22Rv1 (cell line): ENCODE measurements at regions not wholly inside any gene's neighbourhood (a gene's known extent, or its start where the extent isn't known, plus 50 kb on each side); places are given as distances from the start of the nearest gene placed in this dataset.

Source experiments
- H3K27ac ChIP-seq: fragments of 450-650 bp; 2 replicates; pipeline ENCODE4 v1.5.1; 2017
- ZFX ChIP-seq: fragments of 450-650 bp; IDR thresholded peaks from 2 replicates; pipeline ENCODE4 v1.6.1; 2017; ENCODE audit warnings: antibody characterized with exemption, borderline replicate concordance
- TF ChIP-seq, protein P1 (sequence below): fragments of 450-650 bp; IDR thresholded peaks from 2 replicates; pipeline ENCODE4 v1.5.1; 2017; ENCODE audit warnings: mild to moderate bottlenecking

- TF ChIP-seq ZFX = no peak
- TF ChIP-seq, protein P1, sequence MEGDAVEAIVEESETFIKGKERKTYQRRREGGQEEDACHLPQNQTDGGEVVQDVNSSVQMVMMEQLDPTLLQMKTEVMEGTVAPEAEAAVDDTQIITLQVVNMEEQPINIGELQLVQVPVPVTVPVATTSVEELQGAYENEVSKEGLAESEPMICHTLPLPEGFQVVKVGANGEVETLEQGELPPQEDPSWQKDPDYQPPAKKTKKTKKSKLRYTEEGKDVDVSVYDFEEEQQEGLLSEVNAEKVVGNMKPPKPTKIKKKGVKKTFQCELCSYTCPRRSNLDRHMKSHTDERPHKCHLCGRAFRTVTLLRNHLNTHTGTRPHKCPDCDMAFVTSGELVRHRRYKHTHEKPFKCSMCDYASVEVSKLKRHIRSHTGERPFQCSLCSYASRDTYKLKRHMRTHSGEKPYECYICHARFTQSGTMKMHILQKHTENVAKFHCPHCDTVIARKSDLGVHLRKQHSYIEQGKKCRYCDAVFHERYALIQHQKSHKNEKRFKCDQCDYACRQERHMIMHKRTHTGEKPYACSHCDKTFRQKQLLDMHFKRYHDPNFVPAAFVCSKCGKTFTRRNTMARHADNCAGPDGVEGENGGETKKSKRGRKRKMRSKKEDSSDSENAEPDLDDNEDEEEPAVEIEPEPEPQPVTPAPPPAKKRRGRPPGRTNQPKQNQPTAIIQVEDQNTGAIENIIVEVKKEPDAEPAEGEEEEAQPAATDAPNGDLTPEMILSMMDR = no peak
- H3K27ac ChIP-seq = no peak overlapping the region
These were observed 755.9 kb downstream of the PCDH19 start for GRCh38 chrX:99654188-99654587.

DNA sequence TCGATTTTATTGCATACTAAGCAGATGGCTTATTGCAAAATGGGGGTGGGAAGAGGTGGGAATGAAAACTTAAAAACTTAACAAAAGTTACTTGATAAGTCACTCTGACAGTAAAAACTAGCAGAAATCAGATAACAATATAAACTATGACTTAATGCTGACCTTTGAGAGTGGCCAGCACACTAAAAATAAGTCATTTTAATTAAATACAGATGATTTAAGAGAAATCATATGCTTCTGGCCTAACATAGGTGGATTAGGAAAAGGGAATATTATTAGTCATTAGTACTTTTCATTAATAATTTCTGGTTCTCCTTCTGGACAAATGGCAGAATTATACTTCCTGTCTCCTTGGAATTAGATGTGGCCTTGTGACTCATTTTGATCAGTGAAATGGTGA is 756.7 kb downstream of the PCDH19 start:
- no peak overlapping the region for H3K27ac ChIP-seq
- TF ChIP-seq ZFX = no peak
- TF ChIP-seq, protein P1 = no peak

DNA sequence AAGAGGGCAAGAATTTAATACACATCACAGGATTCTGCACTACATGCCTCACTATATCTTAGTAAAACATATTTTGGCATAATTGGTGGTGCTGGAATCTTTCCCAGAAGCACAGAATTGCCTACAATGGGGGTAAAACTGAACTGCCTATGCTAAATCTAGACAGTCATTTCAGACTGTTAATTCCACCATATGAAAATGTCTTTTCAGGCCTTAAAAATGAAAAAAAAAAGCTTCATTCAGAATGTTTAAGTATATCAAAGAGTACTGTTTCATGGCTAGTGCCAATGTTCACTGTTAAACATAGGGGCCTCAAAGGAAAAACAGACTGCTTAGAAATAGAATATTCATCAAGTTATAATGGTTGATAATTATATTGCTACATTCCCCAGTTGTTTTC is 797.0 kb downstream of the PCDH19 start:
- TF ChIP-seq, protein P1 = no peak
- TF ChIP-seq ZFX = no peak
- no peak overlapping the region for H3K27ac ChIP-seq

GRCh38 chrX:99603091-99603814 is 806.8 kb downstream of the PCDH19 start:
- no peak overlapping the region for H3K27ac ChIP-seq
- TF ChIP-seq, protein P1 = no peak
- no peak for TF ChIP-seq ZFX

DNA sequence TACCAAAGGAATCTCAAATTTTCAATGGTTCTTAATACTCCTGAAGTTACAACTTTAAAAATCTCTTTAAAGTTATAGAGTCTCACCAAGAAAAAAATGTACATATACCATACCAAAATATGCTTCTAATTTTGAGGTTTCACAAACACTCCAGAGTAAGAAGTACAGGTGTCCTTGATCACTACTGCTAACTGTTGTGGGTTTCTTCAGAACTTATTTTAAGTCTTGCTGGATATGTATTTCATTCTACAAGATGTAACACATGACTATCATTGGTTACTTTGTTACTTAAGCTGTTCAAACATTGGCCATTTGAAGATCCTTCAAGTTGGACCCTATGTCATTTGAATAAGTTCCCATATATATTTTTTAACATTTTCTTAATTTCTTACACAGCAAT is 808.0 kb downstream of the PCDH19 start:
- TF ChIP-seq, protein P1 = no peak
- TF ChIP-seq ZFX = no peak
- no peak overlapping the region for H3K27ac ChIP-seq

GRCh38 chrX:99588936-99589335 is 821.1 kb downstream of the PCDH19 start:
- TF ChIP-seq ZFX = no peak
- H3K27ac ChIP-seq = no peak overlapping the region

- TF ChIP-seq ZFX = no peak
- TF ChIP-seq, protein P1 = no peak
These were observed 837.4 kb downstream of the PCDH19 start for GRCh38 chrX:99572711-99573110.

DNA sequence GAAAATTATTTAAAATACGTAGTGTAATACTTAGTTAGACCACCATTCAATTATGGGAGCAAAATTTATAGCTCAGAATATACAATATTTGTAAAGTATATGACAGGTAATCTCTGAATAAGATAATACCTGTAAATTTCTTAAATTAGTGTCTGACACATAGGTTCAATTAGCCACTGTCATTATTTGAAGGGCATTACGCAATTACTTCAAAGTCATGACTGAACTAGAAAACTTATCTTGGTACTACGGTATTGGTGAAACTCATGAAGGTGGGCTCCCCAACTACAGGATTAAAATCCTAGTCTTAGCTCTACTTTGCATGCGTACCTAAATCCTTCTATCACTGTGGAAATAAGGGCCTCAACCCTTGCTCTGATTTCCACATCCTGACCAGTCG is 860.7 kb downstream of the PCDH19 start:
- TF ChIP-seq, protein P1 = no peak
- no peak for TF ChIP-seq ZFX
- no peak overlapping the region for H3K27ac ChIP-seq

More at GRCh38 chrX:99572711-99573110, 837.4 kb downstream of the PCDH19 start:
- H3K27ac ChIP-seq = no peak overlapping the region
